ENCODE measurements at regions not wholly inside any gene's neighbourhood (a gene's known extent, or its start where the extent isn't known, plus 50 kb on each side); places are given as distances from the start of the nearest gene placed in this dataset.

GRCh38 chr5:135158982-135159381 is 125.0 kb upstream of the PITX1 start (continued):
- TF ChIP-seq ZBTB34 (CRISPR knock-in tag; IDR thresholded peaks at IDR 0.05) = peak; percentile 91; the same call in 1 of the 2 replicates
- TF ChIP-seq ZNF569 (CRISPR knock-in tag; IDR thresholded peaks at IDR 0.05; ENCODE audit: borderline replicate concordance) = no peak
- no peak for TF ChIP-seq REL (CRISPR knock-in tag; conservative IDR thresholded peaks at IDR 0.05)
- no peak for TF ChIP-seq ZFX (CRISPR knock-in tag; IDR thresholded peaks at IDR 0.05; ENCODE audit: low read depth)
- TF ChIP-seq ZSCAN22 (CRISPR knock-in tag; IDR thresholded peaks at IDR 0.05) = no peak
- TF ChIP-seq NCOA2 (CRISPR knock-in tag; IDR thresholded peaks at IDR 0.05) = no peak
- no peak for TF ChIP-seq MAFK (conservative IDR thresholded peaks at IDR 0.05 in 1 of 2, IDR thresholded peaks at IDR 0.05 in 1 of 2; ENCODE audit: low read length in 2 of 2)
- TF ChIP-seq E2F2 (CRISPR knock-in tag; IDR thresholded peaks at IDR 0.05; ENCODE audit: borderline replicate concordance) = no peak
- TF ChIP-seq ZFP1 (CRISPR knock-in tag; IDR thresholded peaks at IDR 0.05) = no peak
- TF ChIP-seq NBN (conservative IDR thresholded peaks at IDR 0.05) = no peak
- no peak for TF ChIP-seq ZNF574 (CRISPR knock-in tag; IDR thresholded peaks at IDR 0.05)
- TF ChIP-seq ZBTB40 (IDR thresholded peaks at IDR 0.05) = no peak
- TF ChIP-seq ZBTB40 (CRISPR knock-in tag; IDR thresholded peaks at IDR 0.05) = no peak
- no peak for TF ChIP-seq HNRNPK (IDR thresholded peaks at IDR 0.05; ENCODE audit: low read depth, low read length, poor library complexity, severe bottlenecking)
- TF ChIP-seq POLR2AphosphoS2 (IDR thresholded peaks at IDR 0.05; ENCODE audit: low read depth, low read length) = no peak
- TF ChIP-seq TEAD2 (CRISPR knock-in tag; IDR thresholded peaks at IDR 0.05) = no peak
- TF ChIP-seq ZNF740 (CRISPR knock-in tag; IDR thresholded peaks at IDR 0.05) = no peak

Data from HepG2 (cell line).